OCI-LY7 (cell line): ENCODE measurements at regions not wholly inside any gene's neighbourhood (a gene's known extent, or its start where the extent isn't known, plus 50 kb on each side); places are given as distances from the start of the nearest gene placed in this dataset.

Experiments
- CTCF ChIP-seq: fragments of 200-600 bp; sonication (generic); conservative IDR thresholded peaks from 2 replicates; pipeline ENCODE4 v1.5.1; 2014; ENCODE audit warnings: mild to moderate bottlenecking, antibody characterized with exemption, low read length, moderate library complexity, mixed read lengths
- EZH2phosphoT487 ChIP-seq: fragments of 200-600 bp; sonication (generic); IDR thresholded peaks from 2 replicates; pipeline ENCODE4 v1.6.1; 2018; ENCODE audit warnings: low read depth, borderline replicate concordance, mild to moderate bottlenecking, mixed run types, antibody characterized with exemption, low read length, moderate library complexity, mixed read lengths

GRCh38 chr10:131474416-131474815 is 162.9 kb upstream of the TCERG1L start:
- TF ChIP-seq CTCF (no peak), EZH2phosphoT487 (no peak)
